ENCODE measurements at regions not wholly inside any gene's neighbourhood (a gene's known extent, or its start where the extent isn't known, plus 50 kb on each side); places are given as distances from the start of the nearest gene placed in this dataset.

GRCh38 chr21:17889171-17889570, 70.0 kb upstream of the C21orf91 start:
- TF ChIP-seq CTCF (IDR thresholded peaks at IDR 0.05; ENCODE audit: extremely low read depth, missing control alignments) = no peak
- no peak for DNase-seq (ENCODE audit: low spot score)

GRCh38 chr21:17869115-17869514, 50.0 kb upstream of the C21orf91 start:
- no peak for TF ChIP-seq CTCF (IDR thresholded peaks at IDR 0.05; ENCODE audit: extremely low read depth, missing control alignments)
- DNase-seq (ENCODE audit: low spot score) = no peak

Data from GM20000 (cell line).